ENCODE measurements at regions not wholly inside any gene's neighbourhood (a gene's known extent, or its start where the extent isn't known, plus 50 kb on each side); places are given as distances from the start of the nearest gene placed in this dataset.
"Not testable (repeated sequence)": the region's sequence is repeated elsewhere in the genome, so short reads cannot be mapped to it uniquely, and the experiment has no call there.

DNA sequence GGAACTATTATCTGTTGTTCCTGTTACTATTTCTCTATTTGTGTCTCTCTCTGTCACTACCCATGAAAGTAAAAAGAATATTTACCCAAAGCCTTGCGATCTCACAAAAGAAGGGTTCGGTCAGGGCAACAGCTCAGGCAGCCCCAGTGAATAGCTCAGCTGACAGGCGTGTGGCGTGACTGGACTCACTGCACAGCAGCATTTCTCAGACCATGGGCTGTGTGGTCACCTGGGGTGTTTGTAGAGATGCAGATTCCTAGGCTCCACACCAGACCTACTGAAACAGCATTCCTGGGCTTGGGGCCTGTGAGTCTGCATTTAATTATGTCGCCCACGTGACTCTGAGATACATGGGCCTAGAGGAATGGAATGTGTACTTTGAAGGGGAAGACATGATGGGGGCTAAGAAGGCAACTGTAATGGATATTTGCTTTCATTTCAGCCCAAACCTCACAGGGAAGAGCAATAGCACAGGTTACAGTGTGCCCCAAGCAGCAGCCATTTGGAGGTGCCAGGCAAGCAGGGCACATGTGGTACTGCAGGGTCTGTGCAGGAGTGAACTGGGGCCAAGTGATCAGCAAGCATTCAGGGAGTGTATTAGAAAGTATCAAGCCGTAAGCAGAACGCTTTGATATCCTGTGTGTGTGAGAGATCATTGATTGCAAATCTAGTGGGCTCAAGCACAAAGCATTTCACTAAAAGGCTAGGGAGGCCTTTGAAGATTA lies 90.4 kb upstream of the RBMS1 start:
- no peak for DNase-seq (ENCODE audit: low read depth in 2 of 2)

DNA sequence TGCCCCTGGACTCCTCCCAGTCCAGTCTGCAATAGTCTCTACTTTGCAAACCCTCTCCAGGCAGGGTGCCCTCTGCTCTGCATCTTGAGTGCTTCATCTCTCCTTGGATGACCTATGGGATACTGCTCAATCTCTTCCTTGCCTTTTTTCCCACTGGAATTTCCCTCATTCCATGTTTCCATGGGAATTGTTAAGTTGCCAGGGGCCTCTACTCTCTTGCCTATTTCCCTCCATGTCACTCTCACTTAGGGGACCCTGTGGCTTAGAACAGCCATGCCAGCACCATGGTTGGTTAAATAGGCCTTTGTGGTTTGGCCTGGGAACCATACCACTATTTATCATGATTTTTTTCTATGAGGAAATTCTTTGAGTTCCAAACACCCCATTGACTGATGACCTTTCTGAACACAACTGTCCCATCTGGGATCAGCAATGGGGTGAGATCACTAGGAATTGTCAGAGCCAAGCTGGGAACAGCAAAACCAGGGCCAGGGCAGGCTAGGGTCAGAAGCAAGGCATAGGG lies 91.4 kb upstream of the RBMS1 start:
- no peak for DNase-seq (ENCODE audit: low read depth in 2 of 2)

DNA sequence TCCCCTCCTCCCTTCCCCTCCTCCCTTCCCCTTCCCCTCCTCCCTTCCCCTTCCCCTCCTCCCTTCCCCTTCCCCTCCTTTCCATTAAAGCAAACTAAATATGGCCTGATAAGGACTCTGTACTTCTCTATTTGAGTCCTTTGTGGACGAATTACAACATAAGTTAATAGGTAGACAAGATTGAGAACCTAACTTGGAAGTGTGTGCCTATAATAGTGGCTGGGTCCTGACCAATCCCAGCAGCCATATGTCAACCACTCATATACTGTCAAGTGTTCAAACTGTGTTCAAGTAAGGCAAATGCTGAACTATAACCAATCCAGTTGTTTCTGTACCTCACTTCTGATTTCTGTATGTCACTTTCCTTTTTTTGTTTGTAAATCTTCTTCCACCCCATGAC lies 97.1 kb upstream of the RBMS1 start:
- no peak for DNase-seq (ENCODE audit: low read depth in 2 of 2)

DNA sequence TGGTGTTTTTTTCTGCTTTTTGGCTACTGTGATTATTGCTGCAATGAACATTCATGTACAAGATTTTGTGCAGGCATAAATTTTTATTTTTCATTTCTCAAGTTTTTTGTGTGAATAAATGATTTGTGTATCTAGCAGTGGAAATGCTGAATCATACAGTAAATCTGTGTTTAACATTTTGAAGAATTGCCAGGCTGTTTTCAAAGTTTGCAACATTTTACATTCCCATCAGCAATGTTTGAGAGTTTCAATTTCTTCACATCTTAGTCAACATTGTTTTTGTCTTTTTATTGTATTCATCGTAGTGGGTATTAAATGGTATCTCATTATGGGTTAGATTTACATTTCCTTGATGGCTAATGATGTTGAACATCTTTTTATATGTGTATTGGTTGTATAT lies 98.8 kb upstream of the RBMS1 start:
- no peak for DNase-seq (ENCODE audit: low read depth in 2 of 2)

DNA sequence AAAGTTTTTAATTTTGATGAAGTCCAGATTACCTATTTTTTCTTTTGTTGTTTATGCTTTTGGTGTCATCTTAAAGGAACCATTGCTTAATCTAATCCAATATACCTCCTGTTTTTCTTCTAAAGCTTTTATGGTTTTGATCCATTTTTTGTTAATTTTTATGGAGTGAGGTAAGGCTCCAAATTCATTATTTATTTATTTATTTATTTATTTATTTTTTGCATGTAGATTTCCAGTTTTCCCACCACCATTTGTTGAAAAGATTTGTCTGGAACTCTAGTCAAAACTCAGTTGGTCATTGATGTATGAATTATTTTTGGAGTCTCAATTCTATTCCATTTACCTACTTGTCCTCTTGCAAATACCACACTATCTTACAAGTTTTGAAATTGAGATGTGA lies 99.4 kb upstream of the RBMS1 start:
- no peak for DNase-seq (ENCODE audit: low read depth in 2 of 2)

DNA sequence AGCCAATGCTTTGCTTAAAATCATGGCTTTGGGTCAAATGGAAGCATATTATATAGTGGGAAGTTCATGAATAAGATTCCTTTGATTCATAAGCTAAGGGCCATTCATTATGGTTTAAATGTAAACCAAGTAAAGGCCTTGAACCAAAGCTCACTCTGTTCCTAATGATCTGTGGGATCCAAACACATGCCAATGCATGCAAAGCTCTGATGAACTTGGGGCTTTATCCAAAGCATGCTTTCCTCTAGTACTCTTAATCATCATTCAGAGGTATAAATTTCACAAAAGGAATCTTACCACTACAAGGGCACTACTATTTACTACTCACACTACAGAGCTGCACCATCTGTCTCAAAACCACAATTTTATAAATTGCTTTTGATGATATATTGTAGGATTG lies 102.8 kb upstream of the RBMS1 start:
- DNase-seq (ENCODE audit: low read depth in 2 of 2): no peak

DNA sequence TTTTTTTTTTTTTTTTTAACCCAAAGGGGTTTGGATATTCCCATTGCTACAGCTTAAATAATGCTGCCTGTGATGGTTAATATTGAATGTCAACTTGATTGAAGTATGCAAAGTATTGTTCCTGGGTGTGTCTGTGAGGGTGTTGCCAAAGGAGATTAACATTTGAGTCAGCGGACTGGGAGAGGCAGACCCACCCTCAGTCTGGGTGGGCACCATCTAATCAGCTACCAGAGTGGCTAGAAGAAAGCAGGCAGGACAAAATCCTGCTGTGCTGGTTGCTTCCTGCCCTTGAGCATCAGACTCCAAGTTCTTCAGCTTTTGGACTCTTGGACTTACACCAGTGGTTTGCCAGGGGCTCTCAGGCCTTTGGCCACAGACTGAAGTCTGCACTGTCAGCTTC lies 106.8 kb upstream of the RBMS1 start:
- DNase-seq (ENCODE audit: low read depth in 2 of 2): not testable (repeated sequence)

DNA sequence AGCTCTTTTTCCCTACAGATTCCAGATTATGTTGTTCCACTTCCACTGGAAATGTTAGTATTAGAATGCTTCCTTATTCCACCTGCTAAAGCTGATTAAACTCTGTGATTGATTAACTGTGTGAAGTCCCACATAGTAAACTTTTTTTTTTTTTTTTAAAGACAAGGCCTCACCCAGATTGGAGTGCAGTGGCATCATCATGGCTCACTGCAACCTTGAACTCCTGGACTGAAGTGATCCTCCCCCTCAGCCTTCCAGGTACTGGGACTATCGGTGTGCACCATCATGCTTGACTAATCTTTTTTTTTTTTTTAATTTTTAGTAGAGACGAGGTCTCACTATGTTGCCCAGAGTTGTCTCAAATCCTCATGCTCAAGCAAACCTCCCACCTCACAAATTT lies 108.5 kb upstream of the RBMS1 start:
- DNase-seq (ENCODE audit: low read depth in 2 of 2): no peak

DNA sequence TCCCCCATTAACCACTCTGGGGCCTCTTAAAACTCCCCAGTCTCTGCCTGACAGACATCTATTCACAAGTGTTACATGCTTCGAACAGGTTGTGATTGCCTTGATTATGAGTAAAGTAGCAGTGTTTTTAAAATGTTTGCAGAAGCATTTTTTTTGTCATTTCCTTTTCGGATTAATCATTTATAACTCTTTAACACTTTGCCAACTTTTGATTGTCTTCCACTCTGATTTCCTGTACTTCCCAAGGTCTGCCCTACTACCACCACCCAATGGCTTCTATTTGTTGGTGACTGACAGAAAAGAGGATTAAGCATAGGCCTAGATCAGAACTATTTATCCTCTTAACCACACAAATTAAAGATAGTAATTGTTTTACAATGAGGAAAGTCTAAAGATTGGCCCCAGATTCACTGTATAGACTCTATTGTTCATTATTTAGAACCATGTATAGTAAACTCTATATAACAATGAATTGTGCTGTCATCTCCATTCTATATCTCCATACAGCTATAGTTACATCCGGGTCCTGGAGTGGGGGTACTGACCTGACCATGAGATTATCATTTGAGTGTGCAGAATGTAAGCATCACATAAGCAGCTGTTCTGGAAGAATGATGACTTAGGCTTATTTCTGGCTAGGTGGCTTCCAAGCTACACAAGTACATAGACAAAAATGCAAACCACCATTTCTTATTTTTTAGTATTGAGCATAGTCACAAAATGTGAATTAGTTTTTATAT lies 110.3 kb upstream of the RBMS1 start:
- no peak for DNase-seq (ENCODE audit: low read depth in 2 of 2)

DNA sequence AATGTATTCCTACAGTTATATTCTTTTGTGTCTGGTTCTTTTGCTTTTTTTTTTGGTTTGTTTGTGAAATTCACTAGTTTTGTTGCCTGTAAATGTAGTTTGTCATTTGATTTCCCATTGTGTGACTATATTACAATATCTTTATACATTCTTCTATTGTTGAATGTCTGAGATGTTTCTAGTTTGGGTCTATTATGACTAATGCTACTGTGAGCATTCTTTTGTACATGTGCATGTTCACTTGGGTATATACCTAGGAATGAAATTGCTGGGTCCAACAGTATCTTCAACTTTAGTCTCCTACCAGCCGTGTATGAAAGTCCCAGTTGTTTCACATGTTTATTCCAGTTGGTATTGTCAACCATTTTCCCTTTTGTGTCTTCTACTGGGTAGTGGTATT lies 112.7 kb upstream of the RBMS1 start:
- DNase-seq (ENCODE audit: low read depth in 2 of 2): no peak

DNA sequence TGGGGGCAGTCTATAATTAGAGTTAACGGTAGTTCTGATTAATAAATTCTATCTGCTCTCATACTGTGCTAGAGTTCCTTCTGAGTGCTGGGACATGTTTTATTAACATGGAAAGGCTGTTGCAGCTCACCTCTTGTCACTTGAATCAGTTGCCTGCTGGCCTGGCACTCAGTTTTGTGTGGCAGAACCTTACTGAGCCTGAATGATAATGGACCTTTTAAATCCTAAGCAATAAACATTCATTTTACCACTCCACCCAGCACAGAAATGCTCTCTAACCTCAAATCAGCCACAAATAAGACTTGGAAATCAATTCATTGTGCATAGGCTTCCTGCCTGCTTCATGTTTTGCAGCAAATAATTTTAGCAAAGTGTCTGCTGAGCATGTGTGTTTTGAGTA lies 115.0 kb upstream of the RBMS1 start:
- DNase-seq (ENCODE audit: low read depth in 2 of 2): no peak

DNA sequence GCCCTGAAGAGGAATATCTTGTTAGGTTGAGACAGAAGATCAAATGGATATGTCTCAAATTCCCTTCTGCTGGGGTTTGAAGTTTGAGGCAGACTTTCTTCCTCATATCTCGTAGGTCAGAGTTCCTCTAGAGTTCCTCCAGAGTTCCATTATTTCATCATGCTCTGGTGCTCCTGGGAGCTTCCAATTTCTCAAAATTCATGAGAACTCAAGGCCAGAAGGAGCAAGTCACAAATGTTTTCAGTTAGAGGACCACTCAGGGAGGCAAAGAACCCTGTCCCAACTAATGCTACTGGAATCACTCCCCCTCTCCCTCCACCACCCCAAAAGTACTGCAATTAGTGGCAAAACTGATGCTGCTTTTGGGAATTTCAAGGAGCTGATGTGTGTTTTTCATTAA lies 115.7 kb upstream of the RBMS1 start:
- no peak for DNase-seq (ENCODE audit: low read depth in 2 of 2)

DNA sequence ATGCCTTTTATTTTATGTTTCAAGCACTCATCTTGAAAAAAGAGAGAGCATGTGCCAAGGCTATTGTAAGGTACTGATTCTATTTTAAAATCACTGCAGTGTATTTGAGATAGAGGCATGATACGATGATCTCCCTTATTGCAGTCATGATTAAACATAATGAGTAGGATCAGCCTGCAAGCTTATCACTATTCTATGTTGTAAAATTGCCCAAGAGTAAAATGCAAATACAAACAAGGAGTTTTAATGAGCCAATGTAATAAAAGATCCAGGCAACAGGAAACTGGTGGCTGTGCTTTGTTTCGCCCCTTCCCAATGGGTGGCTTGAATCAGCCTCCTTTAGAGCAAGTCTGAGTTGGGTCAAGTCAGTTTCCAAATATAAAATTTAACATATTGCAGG lies 116.4 kb upstream of the RBMS1 start:
- no peak for DNase-seq (ENCODE audit: low read depth in 2 of 2)

DNA sequence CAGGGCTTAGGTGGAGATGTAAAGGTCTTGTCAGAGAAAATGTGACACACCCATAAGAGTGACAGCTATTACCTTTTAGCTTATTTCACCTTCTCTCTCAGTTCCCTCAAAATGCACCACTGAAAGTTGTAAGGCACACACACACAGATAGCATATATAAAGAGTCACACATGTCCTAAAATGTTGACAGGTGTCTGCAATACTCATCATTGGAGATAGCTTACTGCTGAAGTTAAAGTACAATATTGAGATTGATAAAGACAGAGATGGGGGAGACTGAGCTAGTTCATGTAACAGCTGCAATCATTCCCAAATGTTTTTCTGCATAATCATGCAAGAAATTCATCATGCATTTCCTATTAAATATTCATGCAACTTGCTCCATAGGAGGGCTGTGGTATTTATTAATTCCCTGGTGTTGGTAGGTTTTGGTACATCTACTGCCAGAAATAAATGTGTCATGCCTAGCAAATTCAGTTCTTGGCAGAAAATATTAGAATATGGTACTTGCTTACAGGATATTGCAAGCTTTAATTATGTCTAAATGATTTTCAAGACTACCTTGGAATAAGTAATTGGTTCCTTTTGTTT lies 118.8 kb upstream of the RBMS1 start:
- DNase-seq (ENCODE audit: low read depth in 2 of 2): no peak

DNA sequence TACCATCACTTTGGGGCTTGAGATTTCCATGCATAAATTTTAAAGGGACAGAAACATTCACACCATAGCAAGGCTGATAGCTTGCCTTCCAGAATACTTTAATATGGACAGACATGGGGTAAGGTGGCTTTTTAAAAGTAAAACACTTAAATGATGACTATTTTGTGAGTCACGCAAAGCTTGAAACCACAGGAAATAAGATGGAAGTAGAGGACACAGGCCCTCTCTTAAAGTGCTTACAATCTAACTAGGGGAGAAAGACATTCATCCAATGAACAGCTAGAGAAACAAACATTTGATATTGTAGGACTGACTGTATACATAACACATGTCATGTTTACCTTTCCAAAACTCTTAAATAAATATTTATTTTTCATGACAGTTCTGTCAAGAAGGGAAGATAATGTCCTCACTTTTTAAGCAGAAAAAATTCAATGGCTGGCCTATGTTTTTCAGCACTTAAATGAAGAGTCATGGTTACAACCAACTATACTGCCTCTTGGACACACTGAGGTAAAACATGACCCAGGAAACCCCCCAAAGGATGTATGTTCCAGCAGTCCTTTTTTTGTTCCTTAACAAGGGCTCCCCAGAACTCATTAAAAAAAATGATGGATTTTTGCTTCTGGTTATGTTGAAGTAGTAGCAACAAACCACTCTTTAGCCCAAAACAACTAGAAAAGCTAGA lies 120.0 kb upstream of the RBMS1 start:
- DNase-seq (ENCODE audit: low read depth in 2 of 2): no peak

DNA sequence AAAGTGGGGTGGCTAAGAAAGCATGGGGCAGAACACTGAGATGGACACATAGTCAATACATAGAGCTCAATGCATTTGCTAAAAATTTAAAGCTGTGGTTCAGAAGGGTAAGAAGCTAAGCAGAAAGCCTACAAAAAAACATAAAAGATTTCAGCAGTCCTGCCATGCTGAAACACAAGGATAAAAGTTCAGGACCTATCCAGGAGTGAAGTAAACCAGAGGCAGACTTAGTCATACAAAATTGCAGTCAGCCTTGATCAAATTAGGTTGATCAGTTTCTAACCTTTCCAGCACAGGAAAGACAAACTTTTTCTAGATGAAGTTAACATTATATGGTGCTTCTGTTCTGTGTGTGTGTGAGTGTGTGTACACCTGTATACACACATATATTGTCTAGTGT lies 120.8 kb upstream of the RBMS1 start:
- no peak for DNase-seq (ENCODE audit: low read depth in 2 of 2)

DNA sequence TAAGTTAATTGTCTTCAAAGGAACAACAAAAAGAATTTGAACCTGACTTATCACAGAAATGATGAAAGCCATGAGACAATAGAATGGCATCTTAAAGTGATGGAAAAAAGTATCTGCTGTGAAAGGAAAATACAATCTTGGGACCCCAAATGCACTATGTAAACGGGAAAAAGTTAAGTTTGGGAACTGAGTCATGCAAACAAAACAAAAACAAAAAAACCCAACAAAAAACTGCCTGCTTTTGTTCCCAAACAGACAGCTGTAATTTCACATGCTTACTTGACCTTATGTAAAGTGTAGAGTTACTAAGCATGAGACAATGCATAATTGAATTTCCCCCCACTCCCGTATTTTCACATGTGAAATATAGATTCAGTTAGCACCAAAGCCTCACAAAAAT lies 122.1 kb upstream of the RBMS1 start:
- no peak for DNase-seq (ENCODE audit: low read depth in 2 of 2)

DNA sequence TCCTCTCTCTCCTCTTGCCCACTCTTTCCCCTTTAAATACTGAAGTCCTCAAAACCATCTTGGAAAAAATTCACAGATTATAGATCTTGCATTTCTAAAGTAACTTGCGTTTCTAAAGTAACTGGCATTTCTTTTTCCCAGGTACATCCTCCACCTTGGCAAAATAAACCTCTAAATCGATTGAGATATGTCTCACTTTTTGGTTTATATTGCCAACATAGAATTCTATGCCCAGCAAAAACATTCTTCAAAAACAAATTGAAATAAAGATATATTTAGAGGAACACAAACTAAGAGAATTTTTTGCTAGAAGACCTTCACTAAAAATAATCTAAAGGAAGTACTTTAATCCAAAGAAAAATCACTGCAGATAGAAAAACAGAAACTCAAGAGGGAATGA lies 122.5 kb upstream of the RBMS1 start:
- DNase-seq (ENCODE audit: low read depth in 2 of 2): no peak

DNA sequence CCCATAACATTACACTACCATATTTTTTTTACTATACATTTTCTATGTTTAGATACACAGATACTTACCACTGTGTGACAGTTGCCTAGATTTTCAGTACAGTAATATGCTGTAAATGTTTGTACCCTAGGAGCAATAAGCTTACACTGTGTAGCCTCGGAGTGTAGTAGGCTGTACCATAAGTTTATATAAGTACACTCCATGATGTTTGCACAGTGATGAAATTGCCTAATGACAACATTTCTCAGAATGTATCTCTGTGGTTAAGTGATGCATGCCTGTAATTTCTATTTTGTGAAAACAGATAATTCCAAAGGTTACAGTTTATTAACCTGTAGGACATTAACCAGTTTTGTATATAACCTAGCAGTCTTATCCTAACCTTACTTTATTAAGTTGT lies 128.1 kb upstream of the RBMS1 start:
- DNase-seq (ENCODE audit: low read depth in 2 of 2): no peak

DNA sequence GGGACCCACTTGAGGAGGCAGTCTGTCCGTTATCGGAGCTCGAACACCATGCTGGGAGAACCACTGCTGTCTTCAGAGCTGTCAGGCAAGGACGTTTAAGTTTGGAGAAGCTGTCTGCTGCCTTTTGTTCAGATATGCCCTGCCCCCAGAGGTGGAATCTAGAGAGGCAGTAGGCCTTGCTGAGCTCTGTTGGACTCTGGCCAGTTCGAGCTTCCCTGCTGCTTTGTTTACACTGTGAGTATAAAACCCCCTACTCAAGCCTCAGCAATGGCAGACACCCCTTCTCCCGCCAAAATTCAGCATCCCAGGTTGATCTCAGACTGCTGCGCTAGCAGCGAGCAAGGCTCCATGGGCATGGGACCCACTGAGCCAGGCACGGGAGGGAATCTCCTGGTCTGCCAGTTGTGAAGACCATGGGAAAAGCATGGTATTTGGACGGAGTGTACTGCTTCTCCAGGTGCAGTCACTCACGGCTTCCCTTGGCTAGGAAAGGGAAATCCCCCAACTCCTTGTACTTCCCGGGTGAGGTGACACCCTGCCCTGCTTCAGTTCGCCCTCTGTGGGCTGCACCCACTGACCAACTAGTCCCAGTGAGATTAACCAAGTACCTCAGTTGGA lies 134.5 kb upstream of the RBMS1 start:
- not testable (repeated sequence) for DNase-seq (ENCODE audit: low read depth in 2 of 2)

DNA sequence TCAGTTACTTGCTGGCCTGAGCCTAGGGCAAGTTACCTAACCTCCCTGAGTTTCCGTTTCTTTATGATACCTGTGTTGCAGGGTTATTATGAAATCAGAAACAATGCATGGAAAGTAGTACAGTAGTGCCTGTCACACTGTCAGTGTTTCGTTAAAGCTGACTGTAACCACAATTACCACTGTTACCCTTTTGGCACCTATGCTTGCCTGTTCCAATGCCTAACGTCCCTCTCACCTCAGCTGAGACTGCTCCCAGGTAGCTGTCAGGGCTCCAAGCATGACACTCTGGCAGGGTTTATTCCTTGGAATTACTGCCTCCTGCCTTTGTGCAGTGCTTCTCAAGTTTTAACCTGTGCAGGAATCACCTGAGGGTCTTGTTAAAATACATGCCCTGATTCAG lies 135.2 kb upstream of the RBMS1 start:
- no peak for DNase-seq (ENCODE audit: low read depth in 2 of 2)
